ENCODE measurements at regions not wholly inside any gene's neighbourhood (a gene's known extent, or its start where the extent isn't known, plus 50 kb on each side); places are given as distances from the start of the nearest gene placed in this dataset.

DNA sequence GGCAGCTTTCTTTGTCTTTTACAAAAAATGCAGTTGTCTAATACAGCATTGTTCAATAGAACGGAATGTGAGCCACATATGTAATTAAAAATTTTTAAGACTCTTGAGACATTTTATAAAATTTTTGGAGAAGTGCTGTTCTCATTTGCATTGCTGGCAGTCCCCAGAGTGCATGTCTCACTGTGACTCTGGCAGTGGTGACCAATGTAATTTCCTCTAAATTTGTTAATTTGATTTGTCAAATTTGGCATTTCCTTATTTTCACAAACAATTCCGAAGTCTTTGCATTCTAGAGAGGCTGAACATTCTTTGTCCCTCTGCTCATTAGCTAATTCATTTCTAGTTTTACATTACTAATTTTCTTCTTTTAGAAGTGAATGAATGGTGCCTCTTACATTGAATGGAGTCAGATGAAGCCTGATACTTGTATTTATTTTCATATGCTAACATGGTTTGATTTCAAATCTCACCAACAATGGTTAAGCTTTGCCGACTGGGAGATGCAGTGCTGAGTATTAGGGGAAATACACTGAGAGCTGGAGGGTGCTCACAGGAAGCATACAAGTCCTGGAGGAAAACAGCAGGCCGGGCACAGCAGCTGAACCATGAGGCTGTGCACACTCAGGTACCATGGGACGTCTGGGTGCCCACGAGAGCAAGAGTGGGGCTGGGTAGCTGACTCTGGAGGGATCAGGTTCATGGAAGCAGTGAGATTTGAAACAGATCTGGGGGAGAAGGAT lies 68.5 kb upstream of the ARMC2 start:
- H3K27me3 Mint-ChIP-seq (ENCODE audit: low read depth) = peaks cover 53% of the 10 kb centered on the region
- H3K4me1 Mint-ChIP-seq (ENCODE audit: low read depth) = peaks cover 12% of the 10 kb centered on the region
- H3K9me3 Mint-ChIP-seq = no peaks in the 10 kb centered on the region
- no peak for DNase-seq (ENCODE audit: low spot score)
- no peaks in the 10 kb centered on the region for H3K36me3 Mint-ChIP-seq (ENCODE audit: low read depth)
- H3K4me3 Mint-ChIP-seq = no peak overlapping the region
- H3K27ac Mint-ChIP-seq = no peak overlapping the region

DNA sequence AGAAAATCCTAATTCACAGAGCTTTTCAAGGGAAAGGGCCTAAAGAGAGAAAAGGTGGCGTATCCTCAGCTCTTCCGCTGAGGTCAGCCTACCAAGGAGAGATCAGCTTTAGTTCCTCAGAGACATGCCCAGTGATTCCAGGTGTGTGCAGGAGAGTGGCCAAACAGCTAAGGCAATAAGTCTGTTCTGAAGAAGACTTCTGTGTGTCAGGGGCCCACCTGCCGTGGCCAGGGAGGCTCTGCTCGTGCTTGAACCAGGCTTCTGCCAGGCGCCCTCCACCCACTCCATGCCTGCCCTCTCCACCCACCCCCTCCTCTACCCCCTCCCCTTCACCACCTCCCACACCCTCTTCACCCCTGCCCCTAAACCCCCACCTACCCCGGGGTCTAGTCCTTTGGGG lies 67.4 kb upstream of the ARMC2 start:
- peaks cover 61% of the 10 kb centered on the region for H3K27me3 Mint-ChIP-seq (ENCODE audit: low read depth)
- no peak for DNase-seq (ENCODE audit: low spot score)
- no peak overlapping the region for H3K4me3 Mint-ChIP-seq
- H3K9me3 Mint-ChIP-seq = no peaks in the 10 kb centered on the region
- no peak overlapping the region for H3K27ac Mint-ChIP-seq
- peaks cover 12% of the 10 kb centered on the region for H3K4me1 Mint-ChIP-seq (ENCODE audit: low read depth)
- H3K36me3 Mint-ChIP-seq (ENCODE audit: low read depth) = no peaks in the 10 kb centered on the region

DNA sequence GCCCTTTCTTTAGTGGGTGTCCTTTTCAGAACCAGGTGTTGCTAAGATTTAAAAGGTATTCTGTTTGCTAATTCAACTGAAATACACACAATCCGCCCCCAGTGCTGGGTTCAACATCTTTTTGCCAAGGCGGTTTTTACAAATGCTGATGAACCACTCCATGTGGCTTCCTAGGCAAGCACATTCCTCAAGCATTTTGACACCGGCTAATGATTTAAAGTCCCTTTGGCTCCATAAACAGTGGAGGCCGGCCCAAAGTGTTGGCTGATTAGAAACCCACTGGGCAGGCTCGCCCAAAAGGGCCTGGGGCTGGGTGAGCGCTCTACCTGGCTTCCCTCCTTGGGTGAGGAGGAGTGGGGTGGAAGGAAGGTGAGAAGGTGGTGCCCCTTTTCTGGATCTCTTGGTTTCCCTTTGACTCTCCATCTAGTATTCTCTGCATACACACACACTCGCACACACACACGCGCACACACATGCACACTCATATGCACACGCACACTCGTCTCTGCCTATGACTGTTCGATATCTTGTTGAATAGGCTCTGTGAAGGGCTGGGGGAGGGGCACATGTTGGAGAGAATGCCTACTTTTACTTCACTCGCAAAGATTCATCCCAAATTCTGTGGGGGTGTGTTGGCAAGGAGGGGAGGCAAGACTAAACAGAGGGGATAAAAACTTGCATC lies 66.7 kb upstream of the ARMC2 start:
- peaks cover 12% of the 10 kb centered on the region for H3K4me1 Mint-ChIP-seq (ENCODE audit: low read depth)
- no peak overlapping the region for H3K27ac Mint-ChIP-seq
- DNase-seq (ENCODE audit: low spot score) = no peak

DNA sequence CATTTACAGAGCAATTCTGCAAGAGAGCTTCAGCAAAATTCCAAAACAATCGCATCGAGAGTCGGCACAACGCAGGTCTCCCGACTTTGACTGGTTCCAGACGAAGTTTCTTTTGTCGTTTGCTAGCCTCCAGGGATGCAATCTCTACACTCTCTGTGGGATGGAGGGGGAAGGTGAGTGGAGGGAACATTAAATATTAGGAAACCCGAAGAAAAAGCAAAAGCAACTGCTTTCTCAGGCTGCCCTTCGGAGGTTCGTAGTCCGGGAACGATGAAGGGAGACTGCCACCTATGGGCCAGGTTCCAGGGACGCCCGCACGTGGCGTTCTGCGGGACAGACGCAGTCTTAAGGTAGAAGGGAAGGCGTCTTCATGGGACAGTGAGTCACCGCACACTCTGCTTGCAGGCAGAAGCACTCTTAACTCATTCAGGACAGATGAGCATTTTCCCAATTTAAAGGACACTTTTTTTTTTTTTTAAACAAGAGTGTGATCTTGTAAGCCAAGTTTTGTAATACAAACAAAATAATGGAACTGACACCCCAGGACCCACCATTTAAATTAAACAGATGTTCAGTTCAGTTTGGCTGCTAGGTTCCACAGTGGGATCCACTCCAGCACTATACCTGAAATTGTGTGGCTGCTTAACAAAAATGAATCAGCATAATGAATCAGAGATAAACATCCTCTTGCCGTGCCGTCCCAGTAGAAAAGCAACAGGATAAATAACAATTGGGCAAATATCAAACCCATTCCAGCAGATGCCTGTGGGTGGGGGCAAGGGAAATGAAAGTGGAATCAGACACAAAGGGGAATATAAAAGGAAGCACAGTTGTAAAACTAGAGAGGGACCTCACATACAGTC lies 65.8 kb upstream of the ARMC2 start:
- Mint-ChIP-seq H3K4me3 (peak overlapping the region; percentile 82), H3K4me1 (ENCODE audit: low read depth) (peaks cover 12% of the 10 kb centered on the region), H3K27ac (no peak overlapping the region), H3K36me3 (ENCODE audit: low read depth) (no peaks in the 10 kb centered on the region), H3K27me3 (ENCODE audit: low read depth) (peaks cover 59% of the 10 kb centered on the region), H3K9me3 (no peaks in the 10 kb centered on the region)
- DNase-seq (ENCODE audit: low spot score) = peak; percentile 69

More for the DNA sequence above, 66.7 kb upstream of the ARMC2 start:
- no peaks in the 10 kb centered on the region for H3K9me3 Mint-ChIP-seq
- H3K27me3 Mint-ChIP-seq (ENCODE audit: low read depth) = peaks cover 65% of the 10 kb centered on the region
- no peaks in the 10 kb centered on the region for H3K36me3 Mint-ChIP-seq (ENCODE audit: low read depth)
- peak overlapping the region; percentile 82 for H3K4me3 Mint-ChIP-seq

DNA sequence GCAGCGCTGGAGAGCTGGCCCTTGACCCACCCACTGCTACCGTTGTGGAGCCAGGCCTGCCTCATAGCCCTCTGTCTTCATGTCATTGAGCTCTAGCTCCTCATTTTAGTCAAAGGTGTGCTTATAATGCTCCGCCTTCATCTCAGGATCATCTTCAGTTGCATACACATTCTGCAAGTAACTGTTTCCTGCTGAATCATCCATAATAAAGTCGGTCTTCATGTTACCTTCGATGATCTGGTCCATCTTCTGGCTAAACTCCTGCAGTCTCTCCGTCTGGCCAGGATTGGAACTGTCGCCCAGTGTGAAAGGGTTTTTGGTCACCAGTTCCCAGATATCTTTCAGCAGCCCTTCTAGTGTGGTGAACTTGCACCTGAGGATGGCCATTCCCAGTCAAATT lies 62.6 kb upstream of the ARMC2 start:
- no peaks in the 10 kb centered on the region for H3K9me3 Mint-ChIP-seq
- H3K27me3 Mint-ChIP-seq (ENCODE audit: low read depth) = peaks cover 54% of the 10 kb centered on the region
- no peaks in the 10 kb centered on the region for H3K36me3 Mint-ChIP-seq (ENCODE audit: low read depth)
- no peak for DNase-seq (ENCODE audit: low spot score)
- H3K4me3 Mint-ChIP-seq = no peak overlapping the region
- H3K27ac Mint-ChIP-seq = no peak overlapping the region
- H3K4me1 Mint-ChIP-seq (ENCODE audit: low read depth) = peaks cover 12% of the 10 kb centered on the region

DNA sequence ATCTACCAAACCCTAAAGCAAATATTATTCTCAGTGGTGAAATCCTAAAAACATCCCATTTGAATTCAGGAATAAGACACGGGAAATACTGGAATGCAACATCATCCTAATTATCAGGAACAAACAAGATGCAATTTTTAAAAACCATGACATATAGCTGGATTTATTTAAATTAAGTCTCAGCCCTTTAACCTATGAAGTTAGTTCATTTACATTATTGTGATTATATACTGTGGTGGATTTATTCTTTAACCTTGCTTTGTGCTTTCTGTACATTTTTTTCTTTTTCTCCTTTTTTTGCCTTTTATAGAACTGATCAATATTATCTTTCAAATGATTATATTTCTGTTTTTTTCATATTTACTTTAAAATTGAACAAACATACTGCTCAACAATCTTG lies 59.8 kb upstream of the ARMC2 start:
- H3K27ac Mint-ChIP-seq = no peak overlapping the region
- H3K27me3 Mint-ChIP-seq (ENCODE audit: low read depth) = peaks cover 46% of the 10 kb centered on the region
- H3K4me1 Mint-ChIP-seq (ENCODE audit: low read depth) = no peaks in the 10 kb centered on the region
- DNase-seq (ENCODE audit: low spot score) = no peak
- H3K36me3 Mint-ChIP-seq (ENCODE audit: low read depth) = no peaks in the 10 kb centered on the region
- H3K9me3 Mint-ChIP-seq = no peaks in the 10 kb centered on the region
- H3K4me3 Mint-ChIP-seq = no peak overlapping the region

DNA sequence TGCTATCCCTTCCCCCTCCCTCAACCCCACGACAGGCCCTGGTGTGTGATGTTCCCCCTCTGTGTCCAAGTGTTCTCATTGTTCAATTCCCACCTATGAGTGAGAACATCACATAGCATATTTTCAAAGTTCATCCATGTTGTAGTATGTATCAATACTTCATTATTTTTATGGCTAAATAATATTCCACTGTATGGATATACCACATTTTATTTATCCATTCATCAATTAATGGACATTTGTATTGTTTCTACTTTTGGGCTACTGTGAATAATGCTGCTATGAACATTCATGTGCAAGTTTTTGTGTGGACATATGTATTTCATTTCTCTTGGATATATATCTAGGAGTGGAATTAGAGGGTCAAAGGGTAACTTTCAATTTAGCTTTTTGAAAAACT lies 58.7 kb upstream of the ARMC2 start:
- Mint-ChIP-seq H3K36me3 (ENCODE audit: low read depth) (no peaks in the 10 kb centered on the region), H3K4me3 (no peak overlapping the region), H3K27ac (no peak overlapping the region), H3K9me3 (no peaks in the 10 kb centered on the region), H3K27me3 (ENCODE audit: low read depth) (peaks cover 43% of the 10 kb centered on the region), H3K4me1 (ENCODE audit: low read depth) (no peaks in the 10 kb centered on the region)
- no peak for DNase-seq (ENCODE audit: low spot score)

DNA sequence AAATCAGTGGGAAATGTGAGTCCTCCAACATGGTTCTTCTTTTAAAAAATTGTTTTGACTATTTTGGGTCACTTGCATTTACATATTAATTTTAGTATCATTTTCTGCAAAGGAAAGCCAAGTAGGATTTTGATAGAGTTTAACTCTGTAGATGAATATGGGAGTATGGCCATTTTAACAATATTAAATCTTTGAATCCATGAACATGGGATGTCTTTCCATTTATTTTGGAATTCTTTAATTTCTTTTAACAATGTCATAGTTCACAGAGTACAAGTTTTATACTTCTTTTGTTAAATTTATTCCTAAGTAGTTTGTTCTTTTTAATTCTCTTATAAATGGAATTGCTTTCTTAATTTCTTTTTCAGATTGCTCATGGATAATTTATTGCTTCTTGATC lies 56.5 kb upstream of the ARMC2 start:
- no peaks in the 10 kb centered on the region for H3K9me3 Mint-ChIP-seq
- no peaks in the 10 kb centered on the region for H3K4me1 Mint-ChIP-seq (ENCODE audit: low read depth)
- no peak for DNase-seq (ENCODE audit: low spot score)
- H3K27ac Mint-ChIP-seq = no peak overlapping the region
- H3K27me3 Mint-ChIP-seq (ENCODE audit: low read depth) = peaks cover 29% of the 10 kb centered on the region
- no peak overlapping the region for H3K4me3 Mint-ChIP-seq
- no peaks in the 10 kb centered on the region for H3K36me3 Mint-ChIP-seq (ENCODE audit: low read depth)

DNA sequence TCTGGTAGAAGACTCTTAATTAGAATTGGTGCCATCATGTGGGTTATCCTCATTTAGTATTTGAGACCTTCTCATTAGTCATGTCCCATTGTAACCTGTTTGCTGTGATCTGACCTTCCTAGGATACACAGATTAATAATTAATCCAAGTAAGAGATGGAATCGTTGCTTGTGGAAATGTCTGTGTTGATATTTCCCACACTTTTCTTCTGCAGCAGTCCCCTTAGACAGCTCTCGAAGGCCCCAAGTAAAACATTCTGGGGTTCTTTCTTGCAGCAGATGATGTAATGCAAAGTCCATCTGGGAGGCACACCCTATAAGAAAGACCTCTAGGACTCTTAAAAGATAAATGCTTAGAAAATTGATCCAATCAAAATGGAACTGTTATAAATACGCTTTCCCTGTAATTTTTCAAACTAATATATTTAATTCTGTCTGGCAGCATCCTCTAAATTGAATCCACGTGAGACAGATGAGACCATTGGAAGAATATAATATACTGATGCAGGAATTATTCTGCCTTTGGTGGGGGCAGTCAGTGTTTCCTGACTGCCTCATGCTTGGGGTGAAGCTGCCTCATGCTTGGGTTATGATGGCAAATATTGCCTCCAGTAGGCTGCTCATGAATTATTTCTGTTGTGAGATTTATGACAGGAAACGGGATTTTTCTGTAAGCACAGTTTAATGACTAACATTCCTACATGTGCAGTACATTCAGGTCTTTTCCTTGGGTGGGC lies 54.5 kb upstream of the ARMC2 start:
- Mint-ChIP-seq H3K4me3 (no peak overlapping the region), H3K27me3 (ENCODE audit: low read depth) (peaks cover 18% of the 10 kb centered on the region), H3K27ac (no peak overlapping the region), H3K4me1 (ENCODE audit: low read depth) (peaks cover 19% of the 10 kb centered on the region), H3K9me3 (no peaks in the 10 kb centered on the region), H3K36me3 (ENCODE audit: low read depth) (no peaks in the 10 kb centered on the region)
- no peak for DNase-seq (ENCODE audit: low spot score)

DNA sequence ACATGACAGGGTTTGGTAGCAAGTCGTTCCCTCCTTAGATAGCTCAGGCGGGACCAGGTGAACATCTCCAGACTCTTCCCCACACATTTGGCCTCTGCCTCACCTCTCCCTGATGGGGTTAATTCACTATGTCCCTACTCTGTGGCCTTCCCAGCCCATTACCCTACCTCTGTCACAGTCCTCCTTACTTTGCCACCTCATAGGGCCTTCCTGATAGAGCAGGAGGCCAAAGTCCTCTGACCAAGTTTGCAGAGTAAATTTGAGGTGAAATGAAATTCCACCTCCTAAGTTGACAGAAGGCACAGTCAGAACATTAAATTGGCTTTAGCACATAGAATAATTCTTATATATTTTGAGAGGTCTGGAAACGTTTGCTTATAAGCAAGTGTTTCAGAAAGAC lies 53.1 kb upstream of the ARMC2 start:
- peaks cover 33% of the 10 kb centered on the region for H3K4me1 Mint-ChIP-seq (ENCODE audit: low read depth)
- H3K9me3 Mint-ChIP-seq = no peaks in the 10 kb centered on the region
- no peak overlapping the region for H3K27ac Mint-ChIP-seq
- H3K36me3 Mint-ChIP-seq (ENCODE audit: low read depth) = no peaks in the 10 kb centered on the region
- peaks cover 11% of the 10 kb centered on the region for H3K27me3 Mint-ChIP-seq (ENCODE audit: low read depth)
- DNase-seq (ENCODE audit: low spot score) = no peak
- no peak overlapping the region for H3K4me3 Mint-ChIP-seq

DNA sequence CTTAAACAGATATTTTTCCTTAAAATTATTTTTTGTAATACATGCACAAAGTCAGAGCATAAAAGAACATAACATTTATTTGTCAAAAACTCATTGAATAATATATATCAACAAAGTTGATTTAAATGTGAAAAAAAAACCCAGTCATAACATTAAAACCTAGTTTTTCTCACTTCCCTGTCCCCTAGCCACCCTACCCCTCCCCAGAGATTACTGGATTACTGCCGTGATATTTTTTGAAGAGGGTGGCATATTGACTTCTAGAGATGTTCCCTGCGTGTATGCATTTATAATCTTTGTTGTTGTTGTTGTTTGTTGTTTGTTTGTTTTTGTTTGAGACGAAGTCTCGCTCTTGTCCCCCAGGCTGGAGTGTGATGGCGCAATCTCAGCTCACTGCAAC lies 52.4 kb upstream of the ARMC2 start:
- DNase-seq (ENCODE audit: low spot score) = no peak
- H3K4me1 Mint-ChIP-seq (ENCODE audit: low read depth) = peaks cover 33% of the 10 kb centered on the region
- no peak overlapping the region for H3K4me3 Mint-ChIP-seq
- no peaks in the 10 kb centered on the region for H3K9me3 Mint-ChIP-seq
- no peaks in the 10 kb centered on the region for H3K36me3 Mint-ChIP-seq (ENCODE audit: low read depth)
- peaks cover 11% of the 10 kb centered on the region for H3K27me3 Mint-ChIP-seq (ENCODE audit: low read depth)
- H3K27ac Mint-ChIP-seq = no peak overlapping the region

DNA sequence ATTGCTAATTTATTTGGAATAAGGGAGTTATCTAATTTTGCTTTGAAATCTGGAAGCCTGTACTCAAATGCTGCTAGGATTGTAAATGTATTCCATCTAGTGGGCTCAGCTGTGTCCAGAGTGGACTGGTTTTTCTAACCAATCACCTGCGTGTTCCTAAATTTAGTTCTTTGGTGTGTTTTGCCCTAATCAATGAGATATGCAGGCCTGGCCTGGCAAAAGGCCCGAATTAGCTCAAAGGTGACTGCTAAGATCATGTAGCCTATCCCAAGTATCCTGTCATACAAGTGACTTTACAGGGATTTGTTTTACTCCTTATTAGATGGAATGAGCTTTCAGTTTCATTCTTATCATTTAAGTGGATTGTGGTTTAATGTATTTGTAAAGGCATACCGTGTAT lies 51.3 kb upstream of the ARMC2 start:
- Mint-ChIP-seq H3K36me3 (ENCODE audit: low read depth) (no peaks in the 10 kb centered on the region), H3K27ac (no peak overlapping the region), H3K4me3 (no peak overlapping the region), H3K9me3 (no peaks in the 10 kb centered on the region), H3K4me1 (ENCODE audit: low read depth) (peaks cover 38% of the 10 kb centered on the region), H3K27me3 (ENCODE audit: low read depth) (peaks cover 14% of the 10 kb centered on the region)
- no peak for DNase-seq (ENCODE audit: low spot score)

DNA sequence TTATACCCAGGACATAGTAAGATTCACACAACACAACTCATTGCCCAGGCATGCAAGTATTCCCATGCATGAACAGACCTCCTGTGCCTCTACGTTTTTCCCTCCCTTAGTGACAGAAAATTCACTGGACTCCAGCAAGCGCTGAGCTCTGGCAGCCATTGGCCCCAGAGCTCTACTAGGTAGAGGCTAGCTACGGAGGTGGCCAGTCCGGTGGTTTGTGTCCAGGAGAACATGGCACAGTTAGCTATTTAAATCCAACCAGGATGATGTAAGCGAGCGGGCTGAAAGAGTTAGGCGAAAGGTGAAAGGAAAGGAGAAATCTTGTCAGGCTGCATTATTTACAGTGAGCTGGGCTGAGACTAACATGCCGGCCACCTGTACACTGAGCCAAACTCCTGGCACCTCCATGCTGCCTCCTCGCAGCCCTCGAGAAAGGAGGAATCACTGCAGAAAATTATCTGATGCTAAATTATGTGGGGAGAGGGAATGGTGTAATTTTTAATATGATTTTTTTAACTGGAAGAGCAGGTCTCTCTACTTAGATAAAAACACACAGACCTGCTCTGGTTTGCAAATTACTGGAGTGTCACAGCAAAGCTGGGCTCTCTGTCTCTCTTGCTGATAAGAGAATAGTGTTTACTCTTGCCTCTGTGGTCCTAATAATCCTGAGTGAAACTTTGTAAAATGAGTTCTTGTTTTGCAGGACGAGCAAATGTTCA lies 50.1 kb upstream of the ARMC2 start:
- Mint-ChIP-seq H3K4me3 (peak overlapping the region; percentile 73), H3K36me3 (ENCODE audit: low read depth) (no peaks in the 10 kb centered on the region), H3K27ac (peak overlapping the region; percentile 79), H3K27me3 (ENCODE audit: low read depth) (peaks cover 8% of the 10 kb centered on the region), H3K9me3 (no peaks in the 10 kb centered on the region), H3K4me1 (ENCODE audit: low read depth) (peaks cover 38% of the 10 kb centered on the region)
- DNase-seq (ENCODE audit: low spot score) = no peak

All from T-helper 2 cell treated with Interferon-gamma antibody and Interleukin-4, amounts not matched to agents 5 μg/mL and 100 μg/mL, for 36 hours (primary cell).